ENCODE measurements at regions not wholly inside any gene's neighbourhood (a gene's known extent, or its start where the extent isn't known, plus 50 kb on each side); places are given as distances from the start of the nearest gene placed in this dataset.

- no peak overlapping the region for H3K27ac ChIP-seq
- H3K4me3 ChIP-seq = no peak overlapping the region
- DNase-seq (ENCODE audit: low spot score in 2 of 2) = no peak
- no peaks in the 10 kb centered on the region for H3K27me3 ChIP-seq
- H3K36me3 ChIP-seq = no peaks in the 10 kb centered on the region
- intact Hi-C loops (cut with DNase I; ENCODE audit: low total_unique reads) = no loop called here
- no peak for TF ChIP-seq POLR2AphosphoS5 (IDR thresholded peaks at IDR 0.05)
- no peaks in the 10 kb centered on the region for H3K4me1 ChIP-seq
- no peaks in the 10 kb centered on the region for H3K9me3 ChIP-seq
Measured at GRCh38 chr19:20431826-20432225, 133.8 kb downstream of the ZNF737 start.

GRCh38 chr19:20423381-20424197 is 142.0 kb downstream of the ZNF737 start:
- Histone ChIP-seq H3K4me3 (peak overlapping the region; percentile 53 to 71 (median 66)), H3K9me3 (no peaks in the 10 kb centered on the region), H3K4me1 (no peaks in the 10 kb centered on the region), H3K27me3 (no peaks in the 10 kb centered on the region), H3K27ac (peak overlapping the region; percentile 94 to 95), H3K36me3 (no peaks in the 10 kb centered on the region)
- TF ChIP-seq POLR2AphosphoS5 (IDR thresholded peaks at IDR 0.05) (peak in 2 of 3 donors; percentile 48 to 62), CTCF (IDR thresholded peaks at IDR 0.05) (no peak)
- intact Hi-C loops (cut with DNase I; ENCODE audit: low total_unique reads) = no loop called here
- peak; percentile 54 to 60 for DNase-seq (ENCODE audit: low spot score in 2 of 2)

GRCh38 chr19:20422216-20423205 is 143.1 kb downstream of the ZNF737 start:
- Histone ChIP-seq H3K4me3 (peak overlapping the region; percentile 53 to 71 (median 66)), H3K9me3 (no peaks in the 10 kb centered on the region), H3K36me3 (no peaks in the 10 kb centered on the region), H3K27ac (peak overlapping the region; percentile 59 to 94), H3K4me1 (no peaks in the 10 kb centered on the region), H3K27me3 (no peaks in the 10 kb centered on the region)
- TF ChIP-seq POLR2A (IDR thresholded peaks at IDR 0.05) (no peak), POLR2AphosphoS5 (IDR thresholded peaks at IDR 0.05) (no peak), CTCF (IDR thresholded peaks at IDR 0.05) (no peak)
- DNase-seq (ENCODE audit: low spot score in 2 of 2) = peak in 1 of 2 donors; percentile 20
- intact Hi-C loops (cut with DNase I; ENCODE audit: low total_unique reads) = no loop called here

GRCh38 chr19:20416661-20417060 is 148.9 kb downstream of the ZNF737 start:
- DNase-seq (ENCODE audit: low spot score in 2 of 2) = no peak
- no peaks in the 10 kb centered on the region for H3K9me3 ChIP-seq
- intact Hi-C loops (cut with DNase I; ENCODE audit: low total_unique reads) = no loop called here
- TF ChIP-seq POLR2A (IDR thresholded peaks at IDR 0.05) = no peak
- no peaks in the 10 kb centered on the region for H3K4me1 ChIP-seq
- no peak overlapping the region for H3K27ac ChIP-seq
- no peaks in the 10 kb centered on the region for H3K27me3 ChIP-seq
- no peaks in the 10 kb centered on the region for H3K36me3 ChIP-seq
- H3K4me3 ChIP-seq = no peak overlapping the region

GRCh38 chr19:20414120-20414519 is 151.5 kb downstream of the ZNF737 start:
- Histone ChIP-seq H3K27ac (no peak overlapping the region), H3K4me3 (no peak overlapping the region), H3K4me1 (no peaks in the 10 kb centered on the region), H3K27me3 (no peaks in the 10 kb centered on the region), H3K9me3 (no peaks in the 10 kb centered on the region), H3K36me3 (no peaks in the 10 kb centered on the region)
- TF ChIP-seq POLR2AphosphoS5 (IDR thresholded peaks at IDR 0.05) = no peak
- no peak for TF ChIP-seq POLR2A (IDR thresholded peaks at IDR 0.05)
- no peak for TF ChIP-seq CTCF (IDR thresholded peaks at IDR 0.05)
- DNase-seq (ENCODE audit: low spot score in 2 of 2) = no peak
- intact Hi-C loops (cut with DNase I; ENCODE audit: low total_unique reads) = no loop called here

- no peaks in the 10 kb centered on the region for H3K4me1 ChIP-seq
- intact Hi-C loops (cut with DNase I; ENCODE audit: low total_unique reads) = no loop called here
- H3K4me3 ChIP-seq = no peak overlapping the region
- H3K9me3 ChIP-seq = no peaks in the 10 kb centered on the region
- no peaks in the 10 kb centered on the region for H3K27me3 ChIP-seq
- no peak for DNase-seq (ENCODE audit: low spot score in 2 of 2)
- no peaks in the 10 kb centered on the region for H3K36me3 ChIP-seq
- H3K27ac ChIP-seq = no peak overlapping the region
- no peak for TF ChIP-seq POLR2AphosphoS5 (IDR thresholded peaks at IDR 0.05)
- TF ChIP-seq POLR2A (IDR thresholded peaks at IDR 0.05) = no peak
- no peak for TF ChIP-seq CTCF (IDR thresholded peaks at IDR 0.05)
Measured at GRCh38 chr19:20413705-20414104, 151.9 kb downstream of the ZNF737 start.
